NCI-H2227 (cell line): ENCODE measurements at regions not wholly inside any gene's neighbourhood (a gene's known extent, or its start where the extent isn't known, plus 50 kb on each side); places are given as distances from the start of the nearest gene placed in this dataset.
A peak's percentile ranks its signal among the peaks of the same experiment; 100 is the strongest.

ENCODE experiments used
- DNase-seq: peaks from one replicate; lab custom pipeline; 2025; ENCODE audit not compliant: unreplicated experiment; lab: John Stamatoyannopoulos, UW

DNA sequence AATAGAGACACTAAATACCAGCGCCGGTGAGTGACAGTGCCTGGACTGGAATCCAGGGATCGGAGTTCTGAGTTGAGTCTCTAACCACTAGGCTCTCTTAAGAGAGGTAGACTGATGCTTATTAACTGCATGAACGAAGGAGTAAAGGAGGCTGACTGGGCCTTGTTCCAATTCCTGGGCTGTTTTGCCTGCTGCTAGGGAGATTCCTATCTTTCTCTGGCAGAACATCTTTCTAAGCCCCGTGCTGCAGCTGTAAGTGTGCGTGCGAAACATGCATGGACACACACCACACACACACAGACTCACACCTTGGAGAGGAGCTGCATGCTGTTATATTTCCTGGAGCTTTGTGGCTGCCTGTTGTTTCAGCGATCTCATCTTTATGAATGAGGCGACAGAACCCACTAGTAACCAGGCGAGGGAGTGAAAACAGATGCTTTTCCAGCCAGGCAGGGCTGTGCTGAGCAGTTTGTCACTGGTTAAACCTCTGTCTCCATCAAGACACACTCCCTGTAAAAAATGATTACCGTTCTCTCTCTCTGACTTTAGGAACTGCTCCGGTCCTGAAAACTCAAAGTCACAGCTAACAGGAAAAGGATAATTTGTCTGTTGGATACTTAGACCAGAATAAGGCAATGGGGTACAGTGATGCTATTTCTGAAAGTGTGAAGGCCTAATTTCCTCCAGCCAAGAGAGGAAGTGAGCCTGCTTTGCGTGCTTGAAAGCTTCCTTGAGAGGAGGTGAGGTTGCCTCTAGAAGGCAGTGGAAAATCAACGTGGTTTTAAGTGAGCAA, 157.4 kb upstream of the ZNF217 start:
- DNase-seq: peak; percentile 31

DNA sequence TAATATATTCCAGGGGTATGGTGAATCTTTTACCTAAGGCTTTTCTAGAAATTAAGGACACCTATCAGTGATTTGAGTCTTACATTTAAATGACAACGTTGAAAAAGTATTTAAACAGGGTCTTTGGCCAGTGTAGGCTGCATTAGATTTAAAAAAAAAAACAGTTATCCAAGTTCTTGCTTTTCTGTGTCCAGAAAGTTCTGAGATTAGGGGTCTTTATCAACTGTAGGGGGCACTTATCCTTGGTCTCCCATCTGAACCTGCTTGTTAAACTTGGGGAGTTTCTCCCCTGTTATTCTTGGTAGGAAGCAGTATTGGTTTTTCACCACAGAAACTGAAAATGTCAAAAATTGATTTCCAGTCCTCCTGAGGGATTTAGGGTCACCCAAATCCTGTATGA, 155.9 kb upstream of the ZNF217 start:
- DNase-seq: no peak

DNA sequence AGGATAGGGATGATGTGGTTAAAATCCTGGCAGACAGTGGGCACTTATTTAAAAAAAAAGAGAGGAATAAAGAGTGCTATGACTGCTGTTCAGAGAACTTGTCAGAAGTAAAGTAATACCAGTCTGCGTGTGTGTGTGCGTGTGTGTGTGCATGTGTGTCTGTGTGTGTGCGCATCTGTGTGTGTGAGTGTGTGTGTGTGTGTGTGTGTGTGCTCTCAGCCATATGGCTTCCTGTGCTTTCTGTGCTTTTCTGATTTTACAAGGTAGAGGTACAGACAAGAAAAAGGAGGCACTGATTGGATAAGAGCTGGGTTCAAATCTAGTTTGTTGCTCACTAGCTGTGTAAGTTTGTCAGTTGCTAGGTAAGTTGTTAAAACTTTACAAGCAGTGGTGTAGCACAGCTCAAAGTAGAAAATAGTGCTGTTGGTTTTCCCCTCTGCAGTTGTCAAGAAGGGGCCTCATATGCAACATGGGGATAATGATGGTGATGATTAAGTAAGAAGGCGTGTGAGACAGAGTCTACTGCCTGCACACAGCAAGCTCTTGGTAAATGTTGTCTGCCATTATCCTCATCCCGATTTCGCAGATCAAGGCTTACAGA, 155.3 kb upstream of the ZNF217 start:
- DNase-seq: peak; percentile 48

DNA sequence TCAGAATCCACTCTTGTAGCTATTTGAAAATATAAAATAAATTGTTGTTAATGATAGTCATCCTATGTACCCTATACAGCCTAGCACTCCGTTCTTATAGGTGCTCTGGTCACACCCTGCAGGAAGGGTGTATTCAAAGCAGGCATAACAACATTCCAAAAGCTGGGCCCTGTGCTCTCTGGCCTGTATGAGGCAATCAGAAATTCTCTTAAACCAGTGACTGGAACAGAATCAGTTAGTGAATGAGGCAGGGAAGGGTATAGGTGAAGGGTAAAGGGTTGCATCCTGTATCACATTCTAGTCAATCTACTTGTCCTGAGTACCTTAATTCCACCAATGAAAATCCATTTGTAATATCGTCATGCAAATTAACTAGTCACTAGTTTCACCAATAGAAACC, 154.5 kb upstream of the ZNF217 start:
- DNase-seq: no peak

DNA sequence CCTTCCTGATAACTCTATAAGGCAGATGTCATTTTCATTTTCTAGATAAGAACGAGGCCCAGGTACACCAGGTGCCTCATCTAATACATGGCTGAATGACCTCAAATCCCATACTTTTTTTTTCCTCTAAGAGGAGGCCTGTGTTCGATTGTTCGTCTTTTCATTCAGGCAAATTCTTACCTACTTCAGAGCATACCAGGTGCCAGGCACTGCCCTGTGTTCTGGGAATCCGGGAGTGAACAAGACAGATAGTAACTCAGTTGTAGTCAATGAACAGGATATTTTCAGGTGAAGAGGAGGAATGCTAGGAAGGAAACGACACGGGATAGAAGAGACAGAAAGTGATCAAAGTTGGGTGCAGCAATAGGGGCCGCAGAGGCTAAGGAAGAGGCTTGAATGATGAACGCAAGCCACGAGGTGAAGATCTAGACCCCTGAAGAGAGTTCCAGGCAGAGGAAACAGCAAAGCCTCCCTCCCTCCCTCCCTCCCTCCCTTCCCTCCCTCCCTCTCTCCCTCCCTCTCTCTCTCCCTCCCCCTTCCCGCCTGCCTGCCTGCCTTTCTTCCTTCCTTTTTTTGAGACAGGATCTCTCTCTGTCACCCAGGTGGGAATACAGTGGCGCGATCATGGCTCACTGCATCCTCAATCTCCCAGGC, 150.1 kb upstream of the ZNF217 start:
- DNase-seq: no peak

DNA sequence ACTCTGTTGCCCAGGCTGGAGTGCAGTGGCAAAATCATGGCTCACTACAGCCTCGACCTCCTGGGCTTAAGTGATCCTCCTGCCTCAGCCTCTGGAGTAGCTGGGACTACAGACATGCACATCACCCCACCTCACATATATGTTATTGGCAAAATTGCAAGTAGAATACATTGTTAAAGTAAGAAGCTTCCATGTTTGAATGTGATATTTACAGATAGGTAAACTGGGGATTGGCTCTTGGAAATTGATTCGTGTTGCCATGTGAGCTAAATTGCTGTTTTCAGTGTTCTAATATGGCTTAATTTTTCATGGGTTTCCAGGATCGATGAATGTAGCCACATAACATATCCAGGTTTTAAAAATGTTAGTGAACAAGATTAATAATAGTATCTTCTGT, 149.0 kb upstream of the ZNF217 start:
- no peak for DNase-seq

DNA sequence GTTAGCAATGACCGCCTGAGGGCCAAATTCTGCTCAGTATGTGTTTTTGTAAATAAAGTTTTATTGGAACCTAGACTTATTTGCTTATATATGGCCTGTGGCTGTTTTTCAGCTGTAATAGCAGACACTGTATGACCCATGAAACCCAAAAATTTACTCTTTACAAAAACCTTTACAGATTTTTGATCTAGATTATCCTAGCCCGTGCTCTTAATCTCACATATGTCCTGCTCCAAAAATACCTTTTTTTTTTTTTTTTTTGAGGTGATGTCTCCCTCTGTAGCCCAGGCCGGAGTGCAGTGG, 148.0 kb upstream of the ZNF217 start:
- DNase-seq: no peak

DNA sequence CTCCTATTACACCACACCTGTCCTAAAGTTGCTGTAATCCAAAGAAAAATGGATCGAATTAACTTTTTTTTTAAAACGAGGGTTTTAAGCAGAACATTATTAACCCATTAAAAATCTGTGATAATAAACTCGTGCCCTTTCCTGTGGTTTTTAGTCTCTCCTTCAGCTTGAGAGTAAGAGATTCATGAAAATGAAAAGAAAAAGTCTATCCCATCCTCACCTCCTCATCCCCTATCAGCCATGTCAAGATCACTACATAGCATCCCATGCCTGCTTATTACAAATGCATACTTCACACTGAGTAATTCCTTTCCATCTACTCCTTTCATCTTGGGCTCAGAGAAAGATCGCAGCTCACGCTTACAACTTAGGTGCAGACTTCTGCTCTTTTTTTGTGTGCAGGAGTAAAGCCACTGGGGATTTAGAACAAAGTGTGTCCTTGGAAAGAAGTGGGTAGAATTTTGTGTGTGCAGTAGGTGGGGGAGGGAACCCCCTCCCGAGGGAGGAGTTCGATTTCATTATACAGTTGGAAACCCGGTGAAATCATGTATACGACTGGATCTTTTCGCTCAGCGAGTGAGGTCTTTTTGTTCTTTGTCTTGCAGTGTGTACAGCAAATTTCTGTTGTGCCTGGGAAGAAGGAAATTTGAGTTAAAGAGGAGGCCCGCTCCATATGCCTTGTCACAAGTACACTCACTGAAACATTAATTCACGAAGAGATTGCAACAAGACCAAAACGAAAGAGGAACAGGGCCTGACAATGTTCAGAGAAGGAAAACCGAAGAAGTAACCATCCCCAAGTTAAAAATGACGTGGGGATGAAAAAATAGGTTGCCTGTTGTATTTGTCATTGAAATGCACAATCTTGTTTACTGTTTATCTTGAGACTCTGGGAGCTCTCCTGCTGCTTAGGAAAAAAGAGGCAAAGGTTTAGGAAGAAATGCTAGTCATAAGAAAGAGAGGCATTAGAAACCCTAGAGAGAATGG, 146.5 kb upstream of the ZNF217 start:
- DNase-seq: peak; percentile 66

DNA sequence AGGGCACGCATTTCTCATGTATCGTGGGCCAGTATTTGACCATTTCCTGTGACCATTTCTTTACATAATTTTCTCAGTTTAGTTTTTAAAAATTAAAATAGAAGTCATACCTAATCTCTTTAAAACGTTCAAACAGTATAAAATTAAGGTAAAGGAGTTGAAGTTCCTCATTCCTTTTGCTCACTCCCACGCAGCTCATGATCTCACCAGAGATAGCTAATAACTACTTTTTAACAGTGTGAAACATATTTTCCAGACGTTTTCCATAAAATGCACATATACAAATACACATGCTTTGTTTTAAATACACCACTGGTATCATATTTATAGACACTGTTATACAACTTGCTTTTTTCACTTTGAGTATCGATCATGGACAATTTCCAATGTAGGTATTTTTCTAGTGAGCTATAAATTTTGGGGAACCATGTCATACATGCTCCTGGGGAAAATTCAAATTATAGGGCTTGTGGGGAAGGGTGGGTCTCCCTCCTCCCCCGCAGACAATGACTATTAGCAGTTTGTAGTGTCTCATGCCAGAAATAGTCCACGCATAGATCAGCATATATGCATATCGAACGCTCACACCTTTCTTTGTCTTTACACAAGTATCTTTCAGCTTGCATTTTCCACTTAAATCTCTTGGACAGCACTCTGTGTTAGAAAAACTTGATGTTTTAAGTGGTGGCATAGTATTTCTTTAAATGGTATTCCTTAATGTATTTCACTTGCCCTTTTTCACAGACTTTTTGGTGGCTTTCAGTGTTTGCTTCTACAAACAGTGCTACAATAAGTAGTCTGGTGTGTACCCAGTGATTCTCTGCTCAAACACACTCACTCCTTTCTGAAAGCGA, 145.5 kb upstream of the ZNF217 start:
- peak; percentile 52 for DNase-seq

DNA sequence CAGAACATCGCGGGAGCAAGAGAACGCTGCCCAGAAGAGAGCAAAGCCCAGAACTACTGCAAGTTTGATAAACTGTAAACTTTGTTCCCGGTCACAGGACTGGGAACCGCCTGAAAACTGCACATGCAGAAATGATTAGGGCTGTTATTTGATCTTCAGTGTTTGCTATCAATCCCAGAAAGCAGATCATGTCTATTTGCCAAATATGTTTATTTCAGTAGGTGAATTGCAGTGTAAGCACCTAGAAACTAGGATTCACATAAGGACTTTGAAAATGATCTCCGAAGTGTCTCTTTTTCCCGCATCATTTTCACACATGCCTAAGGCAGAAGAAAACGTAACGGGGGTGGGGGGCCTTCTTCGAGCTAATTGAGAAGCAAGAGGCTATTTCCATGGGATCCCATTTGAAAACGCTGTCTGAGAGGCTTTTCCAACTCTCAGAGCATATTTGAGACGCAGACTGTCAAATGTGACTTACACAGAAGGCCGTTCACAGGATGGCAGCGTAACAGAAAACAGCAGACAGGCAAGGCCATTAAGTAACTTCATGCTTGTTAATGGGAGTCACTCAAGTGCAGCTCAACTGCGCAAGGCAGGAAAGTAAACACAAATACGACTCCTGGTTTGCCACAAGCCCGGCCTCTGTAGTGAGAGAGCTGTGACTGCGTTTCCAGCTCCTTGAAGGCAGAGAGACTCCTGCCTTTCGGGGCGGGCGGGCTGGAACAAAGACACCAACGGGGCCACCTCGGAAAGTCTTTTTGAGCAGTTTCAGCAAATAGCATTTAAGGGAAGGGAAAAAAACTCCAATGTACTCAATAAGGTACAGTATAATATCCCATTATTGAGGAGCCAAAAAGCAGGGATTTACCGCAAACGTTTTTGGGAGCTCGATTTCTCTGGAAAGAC, 144.7 kb upstream of the ZNF217 start:
- peak; percentile 89 for DNase-seq

DNA sequence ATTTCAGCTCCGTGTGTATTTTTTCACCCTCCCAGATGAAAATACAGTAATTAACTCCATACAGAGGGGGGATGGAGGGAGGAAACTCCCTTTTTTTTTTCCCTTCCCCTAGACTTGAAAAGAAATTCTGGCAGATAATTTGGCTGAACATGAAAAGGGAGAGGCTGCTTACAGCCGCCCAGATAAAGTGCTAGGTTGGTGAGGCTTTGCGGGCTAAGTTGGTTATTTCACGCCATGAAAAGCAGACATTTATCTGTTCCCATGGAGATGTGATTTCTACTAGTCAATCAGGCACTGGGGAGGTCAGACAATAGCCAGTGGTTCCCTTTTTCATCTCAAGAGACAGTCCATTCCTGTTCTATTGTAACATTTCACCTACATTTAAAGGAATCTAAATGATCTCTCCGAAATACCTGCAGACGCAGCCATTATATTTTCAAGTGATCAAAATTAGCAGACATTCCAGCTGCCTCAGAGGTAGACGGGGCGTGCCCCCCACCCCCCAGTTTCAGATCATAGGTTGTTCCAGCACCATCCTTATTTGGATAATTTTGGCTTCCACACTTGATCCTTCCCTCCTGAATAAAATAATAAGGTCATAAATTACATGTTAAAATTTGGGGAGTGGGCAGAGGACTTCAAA, 143.9 kb upstream of the ZNF217 start:
- DNase-seq: peak; percentile 61

DNA sequence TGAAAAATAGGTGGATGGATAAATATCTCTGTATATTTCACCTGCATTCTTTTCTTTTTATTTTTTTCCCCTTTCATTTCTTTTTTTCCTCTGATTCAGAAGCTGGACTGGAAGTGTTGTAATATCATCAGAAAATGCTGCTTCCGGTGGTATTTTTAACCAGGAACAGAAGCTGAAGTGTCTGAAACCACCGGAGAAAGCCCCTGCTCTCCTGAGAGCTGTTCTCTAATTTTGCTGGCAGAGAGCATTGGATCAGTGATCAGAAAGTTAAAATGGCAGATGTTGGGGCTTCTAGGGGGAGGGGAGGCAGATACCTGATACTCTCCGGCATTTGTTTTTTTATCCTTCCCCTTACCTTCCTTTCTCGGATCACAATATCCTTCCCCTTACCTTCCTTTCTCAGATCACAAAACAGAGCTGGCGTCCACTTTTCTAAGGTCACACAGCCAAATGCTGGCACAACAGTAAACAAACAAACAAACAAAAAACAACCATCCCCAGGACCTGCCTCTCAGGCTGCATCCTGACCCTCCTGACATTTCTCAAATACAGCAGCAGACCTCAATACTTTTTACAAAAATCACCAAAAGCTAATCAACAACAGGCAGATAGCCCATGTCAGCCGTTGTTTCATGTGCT, 143.2 kb upstream of the ZNF217 start:
- DNase-seq: peak; percentile 42

DNA sequence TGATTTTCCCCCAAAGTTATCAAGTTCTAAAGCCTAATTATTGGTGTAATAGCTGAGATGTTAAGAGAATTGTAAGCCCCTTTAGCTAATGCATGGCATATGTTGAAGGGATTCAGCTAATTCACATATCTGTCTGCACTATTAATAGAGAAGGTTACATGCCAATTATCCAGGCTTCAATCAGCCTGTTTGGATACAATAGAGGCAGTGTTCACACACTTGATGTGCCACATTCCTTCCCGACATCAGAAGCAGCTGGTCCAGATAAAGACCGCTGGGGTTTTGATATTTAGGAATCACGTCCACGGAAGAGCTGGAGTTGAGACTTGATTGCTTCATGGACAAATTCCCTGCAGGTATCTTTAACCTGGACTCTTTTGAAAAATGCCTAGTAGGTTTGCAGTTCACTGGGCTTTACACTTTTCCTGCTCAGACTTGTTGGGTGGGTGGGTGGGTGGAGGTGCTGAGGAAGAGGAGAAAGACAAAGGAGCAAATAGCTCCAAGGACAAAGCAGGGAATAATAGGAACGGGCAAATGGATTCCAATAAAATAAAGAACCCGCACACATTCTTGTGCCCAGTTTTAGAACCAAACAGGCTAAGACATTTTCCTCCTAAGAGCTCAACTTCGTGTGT, 142.6 kb upstream of the ZNF217 start:
- DNase-seq: peak; percentile 29

DNA sequence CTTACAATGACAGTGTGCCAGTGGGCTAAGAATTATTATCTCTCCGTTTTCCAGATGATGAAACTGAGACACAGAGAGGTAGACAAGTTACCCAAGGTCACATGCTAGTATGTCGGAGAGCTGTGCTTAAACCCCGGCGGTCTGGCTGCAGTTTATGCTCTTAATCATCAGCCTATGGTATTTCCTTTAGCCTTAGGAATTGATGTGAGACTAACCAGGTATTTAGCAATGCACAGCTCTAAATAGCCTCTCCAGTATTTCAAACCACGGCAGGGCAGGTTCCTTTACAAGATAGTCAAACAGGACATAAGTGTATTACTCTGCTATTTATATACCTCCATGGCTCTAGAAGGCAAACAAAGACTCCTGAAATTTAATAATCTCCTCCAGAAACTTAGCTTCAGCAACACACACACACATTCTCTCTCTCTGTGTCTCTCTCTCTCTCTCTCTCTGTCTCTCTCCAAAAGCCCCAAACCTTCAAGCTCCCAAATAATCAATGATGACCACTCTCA, 142.0 kb upstream of the ZNF217 start:
- no peak for DNase-seq

DNA sequence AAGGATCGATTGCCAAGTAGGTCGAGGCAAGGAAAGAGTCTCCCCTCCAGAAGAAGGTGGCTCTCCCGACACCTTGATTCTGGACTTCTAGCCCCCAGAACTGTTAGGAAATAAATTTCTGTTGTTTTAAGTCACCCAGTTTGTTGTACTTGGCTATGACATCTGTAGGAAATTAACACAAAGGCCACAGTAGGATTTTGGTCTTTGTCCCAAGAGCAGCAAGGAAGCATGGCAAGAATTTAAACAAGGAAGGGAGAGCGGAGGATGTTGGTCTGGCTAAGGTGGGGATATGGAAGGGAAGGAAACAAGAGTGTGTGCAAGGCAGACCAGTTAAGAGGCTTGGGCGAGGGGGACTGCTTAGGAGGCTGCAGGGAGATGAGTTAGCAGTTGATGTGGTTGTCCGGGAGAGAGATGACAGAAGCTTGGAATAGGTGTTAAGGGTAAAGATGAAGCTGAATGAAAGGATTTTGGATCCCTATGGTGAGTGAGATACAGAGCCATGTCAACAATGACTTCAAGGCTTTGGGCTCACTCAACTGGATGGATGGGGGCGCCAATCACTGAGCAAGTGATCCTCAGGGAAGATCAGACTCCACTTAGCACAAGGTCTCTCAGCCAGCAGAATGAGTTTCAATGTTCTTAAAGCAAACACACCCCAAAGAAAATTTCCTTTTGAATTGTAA, 140.5 kb upstream of the ZNF217 start:
- no peak for DNase-seq

DNA sequence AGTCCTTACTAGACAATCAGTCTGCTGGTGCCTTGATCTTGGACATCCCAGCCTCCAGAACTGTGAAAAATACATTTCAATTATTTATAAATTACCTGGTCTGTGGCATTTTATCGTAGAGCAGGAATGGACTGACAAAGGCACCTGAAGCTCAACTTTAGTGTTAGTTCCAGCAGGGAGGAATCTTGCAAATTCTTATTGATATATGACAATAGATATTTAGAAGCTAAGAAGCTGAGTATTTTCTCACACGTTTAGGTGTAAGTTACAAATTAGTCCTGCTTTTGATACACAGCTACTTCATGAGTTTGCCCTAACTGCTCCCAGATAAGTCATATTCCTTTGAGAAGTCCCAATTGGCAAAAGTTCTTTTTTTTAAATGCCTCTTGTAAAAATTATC, 138.0 kb upstream of the ZNF217 start:
- no peak for DNase-seq

DNA sequence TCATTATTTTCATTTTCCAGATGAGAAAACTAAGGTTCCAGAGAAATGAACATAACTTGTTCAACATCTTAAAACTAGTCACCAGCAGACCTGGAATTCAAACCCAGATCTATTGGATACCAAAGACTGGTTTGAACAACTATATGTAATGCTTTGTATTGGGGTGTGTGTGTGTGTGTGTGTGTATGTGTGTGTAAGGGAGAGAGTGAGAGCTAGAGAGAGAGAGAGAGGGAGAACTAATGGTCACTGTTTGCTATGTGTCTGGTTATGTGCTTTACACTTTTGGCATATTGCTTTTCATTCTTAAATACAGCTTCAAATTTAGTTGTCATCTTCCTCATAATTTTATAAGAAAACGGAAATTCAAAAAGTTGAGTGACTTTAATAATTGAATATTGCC, 134.7 kb upstream of the ZNF217 start:
- DNase-seq: no peak
